ENCODE measurements at regions not wholly inside any gene's neighbourhood (a gene's known extent, or its start where the extent isn't known, plus 50 kb on each side); places are given as distances from the start of the nearest gene placed in this dataset.

GRCh38 chr9:77084094-77084493 is 64.6 kb downstream of the FOXB2 start:
- Histone ChIP-seq H3K27me3 (ENCODE audit: insufficient read depth, low read length) (peaks cover 37% of the 10 kb centered on the region), H3K36me3 (ENCODE audit: insufficient read depth, low read length) (no peaks in the 10 kb centered on the region), H3K27ac (ENCODE audit: low read depth, low read length) (no peak overlapping the region), H3K79me2 (ENCODE audit: control insufficient read depth, insufficient read depth, low read length, unreplicated experiment) (no peaks in the 10 kb centered on the region), H3K4me3 (ENCODE audit: low read depth, low read length) (no peak overlapping the region), H3K4me1 (ENCODE audit: control insufficient read depth, insufficient read depth, low read length, unreplicated experiment) (no peaks in the 10 kb centered on the region), H2AFZ (ENCODE audit: low read length, unreplicated experiment) (no peak overlapping the region)

GRCh38 chr9:77085416-77085815 is 66.0 kb downstream of the FOXB2 start:
- Histone ChIP-seq H3K27ac (ENCODE audit: low read depth, low read length) (no peak overlapping the region), H3K27me3 (ENCODE audit: insufficient read depth, low read length) (peaks cover 46% of the 10 kb centered on the region), H3K36me3 (ENCODE audit: insufficient read depth, low read length) (no peaks in the 10 kb centered on the region), H3K4me3 (ENCODE audit: low read depth, low read length) (no peak overlapping the region), H3K4me1 (ENCODE audit: control insufficient read depth, insufficient read depth, low read length, unreplicated experiment) (no peaks in the 10 kb centered on the region), H2AFZ (ENCODE audit: low read length, unreplicated experiment) (no peak overlapping the region), H3K79me2 (ENCODE audit: control insufficient read depth, insufficient read depth, low read length, unreplicated experiment) (no peaks in the 10 kb centered on the region)

GRCh38 chr9:77087506-77087905 is 68.1 kb downstream of the FOXB2 start:
- Histone ChIP-seq H3K4me1 (ENCODE audit: control insufficient read depth, insufficient read depth, low read length, unreplicated experiment) (peaks cover 1% of the 10 kb centered on the region), H3K27me3 (ENCODE audit: insufficient read depth, low read length) (peaks cover 46% of the 10 kb centered on the region), H3K36me3 (ENCODE audit: insufficient read depth, low read length) (no peaks in the 10 kb centered on the region), H3K27ac (ENCODE audit: low read depth, low read length) (no peak overlapping the region), H2AFZ (ENCODE audit: low read length, unreplicated experiment) (no peak overlapping the region), H3K79me2 (ENCODE audit: control insufficient read depth, insufficient read depth, low read length, unreplicated experiment) (no peaks in the 10 kb centered on the region), H3K4me3 (ENCODE audit: low read depth, low read length) (no peak overlapping the region)

- peak overlapping the region; percentile 60 for H2AFZ ChIP-seq (ENCODE audit: low read length, unreplicated experiment)
- H3K27me3 ChIP-seq (ENCODE audit: insufficient read depth, low read length): peaks cover 16% of the 10 kb centered on the region
- no peak overlapping the region for H3K4me3 ChIP-seq (ENCODE audit: low read depth, low read length)
- H3K4me1 ChIP-seq (ENCODE audit: control insufficient read depth, insufficient read depth, low read length, unreplicated experiment): peaks cover 4% of the 10 kb centered on the region
- no peak overlapping the region for H3K27ac ChIP-seq (ENCODE audit: low read depth, low read length)
- no peaks in the 10 kb centered on the region for H3K79me2 ChIP-seq (ENCODE audit: control insufficient read depth, insufficient read depth, low read length, unreplicated experiment)
- no peaks in the 10 kb centered on the region for H3K36me3 ChIP-seq (ENCODE audit: insufficient read depth, low read length)
Observed at GRCh38 chr9:77092536-77092935, 73.1 kb downstream of the FOXB2 start.

- Histone ChIP-seq H2AFZ (ENCODE audit: low read length, unreplicated experiment) (no peak overlapping the region), H3K4me1 (ENCODE audit: control insufficient read depth, insufficient read depth, low read length, unreplicated experiment) (peaks cover 4% of the 10 kb centered on the region), H3K4me3 (ENCODE audit: low read depth, low read length) (no peak overlapping the region), H3K36me3 (ENCODE audit: insufficient read depth, low read length) (no peaks in the 10 kb centered on the region), H3K79me2 (ENCODE audit: control insufficient read depth, insufficient read depth, low read length, unreplicated experiment) (no peaks in the 10 kb centered on the region), H3K27ac (ENCODE audit: low read depth, low read length) (no peak overlapping the region), H3K27me3 (ENCODE audit: insufficient read depth, low read length) (peaks cover 21% of the 10 kb centered on the region)
Observed at GRCh38 chr9:77094150-77094549, 74.7 kb downstream of the FOXB2 start.

- H2AFZ ChIP-seq (ENCODE audit: low read length, unreplicated experiment): no peak overlapping the region
- peaks cover 39% of the 10 kb centered on the region for H3K27me3 ChIP-seq (ENCODE audit: insufficient read depth, low read length)
- H3K27ac ChIP-seq (ENCODE audit: low read depth, low read length): no peak overlapping the region
- H3K4me3 ChIP-seq (ENCODE audit: low read depth, low read length): no peak overlapping the region
- no peaks in the 10 kb centered on the region for H3K36me3 ChIP-seq (ENCODE audit: insufficient read depth, low read length)
- H3K4me1 ChIP-seq (ENCODE audit: control insufficient read depth, insufficient read depth, low read length, unreplicated experiment): peaks cover 4% of the 10 kb centered on the region
- H3K79me2 ChIP-seq (ENCODE audit: control insufficient read depth, insufficient read depth, low read length, unreplicated experiment): no peaks in the 10 kb centered on the region
Observed at GRCh38 chr9:77097335-77097734, 77.9 kb downstream of the FOXB2 start.

GRCh38 chr9:77099388-77099787 is 77.9 kb upstream of the VPS13A start:
- H3K4me3 ChIP-seq (ENCODE audit: low read depth, low read length): no peak overlapping the region
- H3K27ac ChIP-seq (ENCODE audit: low read depth, low read length): no peak overlapping the region
- peaks cover 48% of the 10 kb centered on the region for H3K27me3 ChIP-seq (ENCODE audit: insufficient read depth, low read length)
- H3K36me3 ChIP-seq (ENCODE audit: insufficient read depth, low read length): no peaks in the 10 kb centered on the region
- no peaks in the 10 kb centered on the region for H3K79me2 ChIP-seq (ENCODE audit: control insufficient read depth, insufficient read depth, low read length, unreplicated experiment)
- no peaks in the 10 kb centered on the region for H3K4me1 ChIP-seq (ENCODE audit: control insufficient read depth, insufficient read depth, low read length, unreplicated experiment)
- no peak overlapping the region for H2AFZ ChIP-seq (ENCODE audit: low read length, unreplicated experiment)

- Histone ChIP-seq H3K4me3 (ENCODE audit: low read depth, low read length) (no peak overlapping the region), H3K79me2 (ENCODE audit: control insufficient read depth, insufficient read depth, low read length, unreplicated experiment) (no peaks in the 10 kb centered on the region), H3K4me1 (ENCODE audit: control insufficient read depth, insufficient read depth, low read length, unreplicated experiment) (no peaks in the 10 kb centered on the region), H3K27me3 (ENCODE audit: insufficient read depth, low read length) (peaks cover 67% of the 10 kb centered on the region), H3K36me3 (ENCODE audit: insufficient read depth, low read length) (no peaks in the 10 kb centered on the region), H3K27ac (ENCODE audit: low read depth, low read length) (no peak overlapping the region), H2AFZ (ENCODE audit: low read length, unreplicated experiment) (no peak overlapping the region)
Observed at GRCh38 chr9:77111408-77111807, 65.9 kb upstream of the VPS13A start.

- Histone ChIP-seq H3K4me3 (ENCODE audit: low read depth, low read length) (no peak overlapping the region), H3K27ac (ENCODE audit: low read depth, low read length) (no peak overlapping the region), H3K36me3 (ENCODE audit: insufficient read depth, low read length) (no peaks in the 10 kb centered on the region), H3K27me3 (ENCODE audit: insufficient read depth, low read length) (peaks cover 28% of the 10 kb centered on the region), H3K4me1 (ENCODE audit: control insufficient read depth, insufficient read depth, low read length, unreplicated experiment) (no peaks in the 10 kb centered on the region), H2AFZ (ENCODE audit: low read length, unreplicated experiment) (no peak overlapping the region), H3K79me2 (ENCODE audit: control insufficient read depth, insufficient read depth, low read length, unreplicated experiment) (no peaks in the 10 kb centered on the region)
Observed at GRCh38 chr9:77125665-77126064, 51.7 kb upstream of the VPS13A start.

GRCh38 chr9:77127071-77127470 is 50.3 kb upstream of the VPS13A start:
- no peaks in the 10 kb centered on the region for H3K79me2 ChIP-seq (ENCODE audit: control insufficient read depth, insufficient read depth, low read length, unreplicated experiment)
- H3K36me3 ChIP-seq (ENCODE audit: insufficient read depth, low read length): no peaks in the 10 kb centered on the region
- H3K27me3 ChIP-seq (ENCODE audit: insufficient read depth, low read length): peaks cover 31% of the 10 kb centered on the region
- H3K27ac ChIP-seq (ENCODE audit: low read depth, low read length): no peak overlapping the region
- H2AFZ ChIP-seq (ENCODE audit: low read length, unreplicated experiment): no peak overlapping the region
- no peak overlapping the region for H3K4me3 ChIP-seq (ENCODE audit: low read depth, low read length)
- no peaks in the 10 kb centered on the region for H3K4me1 ChIP-seq (ENCODE audit: control insufficient read depth, insufficient read depth, low read length, unreplicated experiment)

Data from ACC112 (cell line).